ENCODE measurements at regions not wholly inside any gene's neighbourhood (a gene's known extent, or its start where the extent isn't known, plus 50 kb on each side); places are given as distances from the start of the nearest gene placed in this dataset.

DNA sequence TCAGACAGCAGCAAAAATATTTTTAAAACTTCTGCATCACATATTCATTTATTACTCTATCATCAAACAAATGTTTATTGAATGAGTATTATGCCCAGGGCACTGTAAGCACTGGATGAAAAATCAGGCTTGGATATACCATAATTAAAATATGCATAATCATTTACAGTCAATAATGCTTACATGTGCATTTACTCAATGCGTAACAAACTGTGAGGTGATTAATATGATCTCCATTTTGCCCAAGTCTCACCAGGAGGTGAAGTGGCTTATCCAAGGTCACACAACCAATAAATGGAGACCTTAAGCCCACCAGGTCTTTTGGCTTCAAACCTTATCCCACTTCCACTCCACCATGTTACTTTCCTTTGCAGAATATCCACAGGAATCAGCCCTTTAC, 117.3 kb upstream of the SLC24A5 start (continued):
- TF ChIP-seq, protein P1, sequence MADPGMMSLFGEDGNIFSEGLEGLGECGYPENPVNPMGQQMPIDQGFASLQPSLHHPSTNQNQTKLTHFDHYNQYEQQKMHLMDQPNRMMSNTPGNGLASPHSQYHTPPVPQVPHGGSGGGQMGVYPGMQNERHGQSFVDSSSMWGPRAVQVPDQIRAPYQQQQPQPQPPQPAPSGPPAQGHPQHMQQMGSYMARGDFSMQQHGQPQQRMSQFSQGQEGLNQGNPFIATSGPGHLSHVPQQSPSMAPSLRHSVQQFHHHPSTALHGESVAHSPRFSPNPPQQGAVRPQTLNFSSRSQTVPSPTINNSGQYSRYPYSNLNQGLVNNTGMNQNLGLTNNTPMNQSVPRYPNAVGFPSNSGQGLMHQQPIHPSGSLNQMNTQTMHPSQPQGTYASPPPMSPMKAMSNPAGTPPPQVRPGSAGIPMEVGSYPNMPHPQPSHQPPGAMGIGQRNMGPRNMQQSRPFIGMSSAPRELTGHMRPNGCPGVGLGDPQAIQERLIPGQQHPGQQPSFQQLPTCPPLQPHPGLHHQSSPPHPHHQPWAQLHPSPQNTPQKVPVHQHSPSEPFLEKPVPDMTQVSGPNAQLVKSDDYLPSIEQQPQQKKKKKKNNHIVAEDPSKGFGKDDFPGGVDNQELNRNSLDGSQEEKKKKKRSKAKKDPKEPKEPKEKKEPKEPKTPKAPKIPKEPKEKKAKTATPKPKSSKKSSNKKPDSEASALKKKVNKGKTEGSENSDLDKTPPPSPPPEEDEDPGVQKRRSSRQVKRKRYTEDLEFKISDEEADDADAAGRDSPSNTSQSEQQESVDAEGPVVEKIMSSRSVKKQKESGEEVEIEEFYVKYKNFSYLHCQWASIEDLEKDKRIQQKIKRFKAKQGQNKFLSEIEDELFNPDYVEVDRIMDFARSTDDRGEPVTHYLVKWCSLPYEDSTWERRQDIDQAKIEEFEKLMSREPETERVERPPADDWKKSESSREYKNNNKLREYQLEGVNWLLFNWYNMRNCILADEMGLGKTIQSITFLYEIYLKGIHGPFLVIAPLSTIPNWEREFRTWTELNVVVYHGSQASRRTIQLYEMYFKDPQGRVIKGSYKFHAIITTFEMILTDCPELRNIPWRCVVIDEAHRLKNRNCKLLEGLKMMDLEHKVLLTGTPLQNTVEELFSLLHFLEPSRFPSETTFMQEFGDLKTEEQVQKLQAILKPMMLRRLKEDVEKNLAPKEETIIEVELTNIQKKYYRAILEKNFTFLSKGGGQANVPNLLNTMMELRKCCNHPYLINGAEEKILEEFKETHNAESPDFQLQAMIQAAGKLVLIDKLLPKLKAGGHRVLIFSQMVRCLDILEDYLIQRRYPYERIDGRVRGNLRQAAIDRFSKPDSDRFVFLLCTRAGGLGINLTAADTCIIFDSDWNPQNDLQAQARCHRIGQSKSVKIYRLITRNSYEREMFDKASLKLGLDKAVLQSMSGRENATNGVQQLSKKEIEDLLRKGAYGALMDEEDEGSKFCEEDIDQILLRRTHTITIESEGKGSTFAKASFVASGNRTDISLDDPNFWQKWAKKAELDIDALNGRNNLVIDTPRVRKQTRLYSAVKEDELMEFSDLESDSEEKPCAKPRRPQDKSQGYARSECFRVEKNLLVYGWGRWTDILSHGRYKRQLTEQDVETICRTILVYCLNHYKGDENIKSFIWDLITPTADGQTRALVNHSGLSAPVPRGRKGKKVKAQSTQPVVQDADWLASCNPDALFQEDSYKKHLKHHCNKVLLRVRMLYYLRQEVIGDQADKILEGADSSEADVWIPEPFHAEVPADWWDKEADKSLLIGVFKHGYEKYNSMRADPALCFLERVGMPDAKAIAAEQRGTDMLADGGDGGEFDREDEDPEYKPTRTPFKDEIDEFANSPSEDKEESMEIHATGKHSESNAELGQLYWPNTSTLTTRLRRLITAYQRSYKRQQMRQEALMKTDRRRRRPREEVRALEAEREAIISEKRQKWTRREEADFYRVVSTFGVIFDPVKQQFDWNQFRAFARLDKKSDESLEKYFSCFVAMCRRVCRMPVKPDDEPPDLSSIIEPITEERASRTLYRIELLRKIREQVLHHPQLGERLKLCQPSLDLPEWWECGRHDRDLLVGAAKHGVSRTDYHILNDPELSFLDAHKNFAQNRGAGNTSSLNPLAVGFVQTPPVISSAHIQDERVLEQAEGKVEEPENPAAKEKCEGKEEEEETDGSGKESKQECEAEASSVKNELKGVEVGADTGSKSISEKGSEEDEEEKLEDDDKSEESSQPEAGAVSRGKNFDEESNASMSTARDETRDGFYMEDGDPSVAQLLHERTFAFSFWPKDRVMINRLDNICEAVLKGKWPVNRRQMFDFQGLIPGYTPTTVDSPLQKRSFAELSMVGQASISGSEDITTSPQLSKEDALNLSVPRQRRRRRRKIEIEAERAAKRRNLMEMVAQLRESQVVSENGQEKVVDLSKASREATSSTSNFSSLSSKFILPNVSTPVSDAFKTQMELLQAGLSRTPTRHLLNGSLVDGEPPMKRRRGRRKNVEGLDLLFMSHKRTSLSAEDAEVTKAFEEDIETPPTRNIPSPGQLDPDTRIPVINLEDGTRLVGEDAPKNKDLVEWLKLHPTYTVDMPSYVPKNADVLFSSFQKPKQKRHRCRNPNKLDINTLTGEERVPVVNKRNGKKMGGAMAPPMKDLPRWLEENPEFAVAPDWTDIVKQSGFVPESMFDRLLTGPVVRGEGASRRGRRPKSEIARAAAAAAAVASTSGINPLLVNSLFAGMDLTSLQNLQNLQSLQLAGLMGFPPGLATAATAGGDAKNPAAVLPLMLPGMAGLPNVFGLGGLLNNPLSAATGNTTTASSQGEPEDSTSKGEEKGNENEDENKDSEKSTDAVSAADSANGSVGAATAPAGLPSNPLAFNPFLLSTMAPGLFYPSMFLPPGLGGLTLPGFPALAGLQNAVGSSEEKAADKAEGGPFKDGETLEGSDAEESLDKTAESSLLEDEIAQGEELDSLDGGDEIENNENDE (IDR thresholded peaks at IDR 0.05; ENCODE audit: insufficient replicate concordance, low read length), result no peak
- TF ChIP-seq, protein P2, sequence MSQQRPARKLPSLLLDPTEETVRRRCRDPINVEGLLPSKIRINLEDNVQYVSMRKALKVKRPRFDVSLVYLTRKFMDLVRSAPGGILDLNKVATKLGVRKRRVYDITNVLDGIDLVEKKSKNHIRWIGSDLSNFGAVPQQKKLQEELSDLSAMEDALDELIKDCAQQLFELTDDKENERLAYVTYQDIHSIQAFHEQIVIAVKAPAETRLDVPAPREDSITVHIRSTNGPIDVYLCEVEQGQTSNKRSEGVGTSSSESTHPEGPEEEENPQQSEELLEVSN (IDR thresholded peaks at IDR 0.05), result no peak
- TF ChIP-seq EP300 (IDR thresholded peaks at IDR 0.05; ENCODE audit: borderline replicate concordance in 1 of 2, low read depth in 2 of 2, low read length in 2 of 2) (no peak), CHD1 (IDR thresholded peaks at IDR 0.05; ENCODE audit: low read depth, low read length) (no peak), CREB1 (IDR thresholded peaks at IDR 0.05) (no peak), CTBP2 (IDR thresholded peaks at IDR 0.05; ENCODE audit: borderline replicate concordance, insufficient read depth, insufficient read length, low read length) (no peak), FOSL1 (IDR thresholded peaks at IDR 0.05; ENCODE audit: insufficient read depth, low read depth, low read length) (no peak)
